GM12878 (cell line): ENCODE measurements at regions not wholly inside any gene's neighbourhood (a gene's known extent, or its start where the extent isn't known, plus 50 kb on each side); places are given as distances from the start of the nearest gene placed in this dataset.

Experiments used
- ATAC-seq: fragments of 200-7000 bp; cut with Tn5 transposase; 3 replicates; pipeline ENCODE4 v1.9.1; 2020; ENCODE audit warnings: mild to moderate bottlenecking, moderate library complexity
- BruUV-seq: library from RNA; stranded (reverse); fragments of 400-500 nt; replicated peaks from 2 replicates; lab custom pipeline; 2021; lab: Mats Ljungman, UMichigan
- CTCF ChIA-PET: fragments of 300-600 bp; sonication (Branson Sonifier 250); formaldehyde crosslinking; extraction: SDS; loops from one replicate; lab custom pipeline; 2021; ENCODE audit warnings: inconsistent platforms; lab: Yijun Ruan, JAX
- POLR2A ChIA-PET: fragments of 350-600 bp; formaldehyde crosslinking; extraction: SDS; loops from one replicate; lab custom pipeline; 2021; ENCODE audit warnings: inconsistent platforms; lab: Charles Lee
- RAD21 ChIA-PET: fragments of 300-600 bp; sonication (Branson Sonifier 250); formaldehyde crosslinking; loops from one replicate; lab custom pipeline; 2023; ENCODE audit warnings: antibody characterized with exemption; ENCODE audit not compliant: unreplicated experiment; lab: Charles Lee
- SMC1A ChIA-PET: fragments of 300-600 bp; sonication (Branson Sonifier 250); formaldehyde crosslinking; loops from one replicate; lab custom pipeline; 2023; ENCODE audit not compliant: unreplicated experiment, uncharacterized antibody; lab: Charles Lee
- DNase-seq: peaks from one replicate; pipeline ENCODE4 v3.0.0-alpha.2; 2011; ENCODE audit warnings: low read depth, low spot score
- FAIRE-seq: peaks from 3 replicates; lab custom pipeline; 2011; peaks lifted over from hg19 to GRCh38; lab: Jason Lieb, UNC
- H2AFZ ChIP-seq: 2 replicates; pipeline ENCODE4 v1.6.0; 2011; ENCODE audit warnings: low read depth, low read length, control low read depth; ENCODE audit not compliant: control insufficient read depth
- H3K27ac ChIP-seq: 2 replicates; pipeline ENCODE4 v1.5.1; 2011; ENCODE audit warnings: control low read depth; ENCODE audit not compliant: control insufficient read depth, insufficient read depth
- H3K27me3 ChIP-seq, 2 experiments: replicated peaks in 1 of 2; 2 replicates each; pipeline versions ENCODE4 v1.6.0 to v1.6.1; 2011; ENCODE audit warnings: low read length in 1 of 2; ENCODE audit not compliant: control insufficient read depth in 2 of 2, insufficient read depth in 2 of 2
- H3K36me3 ChIP-seq, 2 experiments: 2 replicates each; pipeline ENCODE4 v1.5.1; 2011; ENCODE audit warnings: low read length in 1 of 2; ENCODE audit not compliant: control insufficient read depth in 2 of 2, insufficient read depth in 2 of 2
- H3K4me1 ChIP-seq: 2 replicates; pipeline ENCODE4 v1.6.1; 2011; ENCODE audit warnings: mild to moderate bottlenecking, low read length, moderate library complexity, mixed read lengths; ENCODE audit not compliant: control insufficient read depth, insufficient read depth
- H3K4me2 ChIP-seq: 2 replicates; pipeline ENCODE4 v1.6.0; 2011; ENCODE audit warnings: control low read depth; ENCODE audit not compliant: control insufficient read depth, insufficient read depth
- H3K4me3 ChIP-seq: fragments of 200-600 bp; sonication (generic); 2 replicates; pipeline ENCODE4 v1.5.1; 2016
- H3K79me2 ChIP-seq: 2 replicates; pipeline ENCODE4 v1.6.0; 2011; ENCODE audit warnings: low read length; ENCODE audit not compliant: control insufficient read depth, insufficient read depth
- H3K9ac ChIP-seq: 2 replicates; pipeline ENCODE4 v1.8.0; 2011; ENCODE audit warnings: low read length, control low read depth, mixed read lengths; ENCODE audit not compliant: control insufficient read depth, insufficient read depth
- H3K9me3 ChIP-seq: replicated peaks from 3 replicates; pipeline ENCODE4 v1.5.1; 2011; ENCODE audit warnings: mild to moderate bottlenecking, low read length; ENCODE audit not compliant: control insufficient read depth, insufficient read depth
- H4K20me1 ChIP-seq: 2 replicates; pipeline ENCODE4 v1.6.0; 2011; ENCODE audit not compliant: control insufficient read depth, insufficient read depth
- FOXK2 ChIP-seq: fragments of 450-650 bp; IDR thresholded peaks from 2 replicates; pipeline ENCODE4 v1.6.1; 2017; ENCODE audit warnings: mild to moderate bottlenecking, moderate library complexity
- KAT2A ChIP-seq: conservative IDR thresholded peaks from 2 replicates; pipeline ENCODE4 v1.6.1; 2011; ENCODE audit warnings: low read depth, low read length; ENCODE audit not compliant: control insufficient read depth
- MYC ChIP-seq: IDR thresholded peaks from 2 replicates; pipeline ENCODE4 v1.6.1; 2011; ENCODE audit warnings: mild to moderate bottlenecking, low read length, moderate library complexity, inconsistent platforms; ENCODE audit not compliant: insufficient read depth, insufficient replicate concordance, insufficient read length, severe bottlenecking
- NFYA ChIP-seq: IDR thresholded peaks from 2 replicates; pipeline ENCODE4 v1.6.1; 2011; ENCODE audit warnings: low read depth, mild to moderate bottlenecking, low read length, improper control_type of control experiment, borderline replicate concordance
- SREBF2 ChIP-seq: IDR thresholded peaks from 2 replicates; pipeline ENCODE4 v1.6.1; 2012; ENCODE audit warnings: mild to moderate bottlenecking, low read length
- in situ Hi-C: fragments of 300-500 bp; cut with MboI; formaldehyde crosslinking; loops from 9 replicates; pipeline ENCODE4 v1.14.3; 2018; ENCODE audit warnings: mixed read lengths
- intact Hi-C: fragments of 100-400 bp; cut with micrococcal nuclease; formaldehyde crosslinking; loops from one replicate; pipeline ENCODE4 v1.14.2; 2022; ENCODE audit not compliant: unreplicated experiment
- TF ChIP-seq, protein P1 (sequence below): IDR thresholded peaks from 2 replicates; pipeline ENCODE4 v1.6.1; 2012; ENCODE audit warnings: low read depth, low read length, improper control_type of control experiment
- TF ChIP-seq, protein P2 (sequence below): fragments of 450-650 bp; IDR thresholded peaks from 2 replicates; pipeline ENCODE4 v1.6.1; 2016; ENCODE audit warnings: mild to moderate bottlenecking
- TF ChIP-seq, protein P3 (sequence below): fragments of 450-650 bp; formaldehyde crosslinking; IDR thresholded peaks from 2 replicates; pipeline ENCODE4 v1.4.0; 2020; ENCODE audit warnings: mild to moderate bottlenecking, moderate library complexity

DNA sequence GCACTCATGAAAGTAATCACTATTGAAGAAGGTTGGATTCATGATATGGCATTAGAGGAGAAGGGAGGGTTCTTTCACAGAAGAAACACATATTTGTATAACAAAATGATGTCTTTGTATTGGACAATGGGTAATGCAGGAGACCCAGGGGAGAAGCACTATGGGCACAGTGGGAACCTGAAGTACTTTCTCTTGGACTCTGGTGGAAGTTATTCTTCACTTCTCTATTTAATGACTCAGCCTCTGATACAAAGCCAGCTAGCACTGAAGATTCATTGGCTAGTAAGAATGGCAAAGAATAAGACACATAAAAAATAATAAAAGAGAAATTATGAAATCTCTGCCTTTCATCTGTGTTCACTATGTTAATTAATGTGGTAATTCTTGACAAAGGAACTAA is 149.9 kb upstream of the PRR16 start:
- Histone ChIP-seq H3K9ac (no peak overlapping the region), H3K36me3 (no peaks in the 10 kb centered on the region), H3K4me2 (no peak overlapping the region), H3K4me1 (no peaks in the 10 kb centered on the region), H3K9me3 (no peaks in the 10 kb centered on the region), H2AFZ (no peak overlapping the region), H3K79me2 (no peaks in the 10 kb centered on the region), H3K27ac (no peak overlapping the region), H3K27me3 (no peaks in the 10 kb centered on the region), H4K20me1 (no peaks in the 10 kb centered on the region), H3K4me3 (no peak overlapping the region)
- CTCF ChIA-PET: no interaction called here
- ATAC-seq (no peak), FAIRE-seq (no peak), DNase-seq (no peak)
- POLR2A ChIA-PET: no interaction called here
- SMC1A ChIA-PET: no interaction called here
- BruUV-seq: no TSS peak
- intact Hi-C loops (no loop called here), in situ Hi-C loops (no loop called here)
- TF ChIP-seq, protein P1, sequence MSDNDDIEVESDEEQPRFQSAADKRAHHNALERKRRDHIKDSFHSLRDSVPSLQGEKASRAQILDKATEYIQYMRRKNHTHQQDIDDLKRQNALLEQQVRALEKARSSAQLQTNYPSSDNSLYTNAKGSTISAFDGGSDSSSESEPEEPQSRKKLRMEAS: no peak
- TF ChIP-seq, protein P2, sequence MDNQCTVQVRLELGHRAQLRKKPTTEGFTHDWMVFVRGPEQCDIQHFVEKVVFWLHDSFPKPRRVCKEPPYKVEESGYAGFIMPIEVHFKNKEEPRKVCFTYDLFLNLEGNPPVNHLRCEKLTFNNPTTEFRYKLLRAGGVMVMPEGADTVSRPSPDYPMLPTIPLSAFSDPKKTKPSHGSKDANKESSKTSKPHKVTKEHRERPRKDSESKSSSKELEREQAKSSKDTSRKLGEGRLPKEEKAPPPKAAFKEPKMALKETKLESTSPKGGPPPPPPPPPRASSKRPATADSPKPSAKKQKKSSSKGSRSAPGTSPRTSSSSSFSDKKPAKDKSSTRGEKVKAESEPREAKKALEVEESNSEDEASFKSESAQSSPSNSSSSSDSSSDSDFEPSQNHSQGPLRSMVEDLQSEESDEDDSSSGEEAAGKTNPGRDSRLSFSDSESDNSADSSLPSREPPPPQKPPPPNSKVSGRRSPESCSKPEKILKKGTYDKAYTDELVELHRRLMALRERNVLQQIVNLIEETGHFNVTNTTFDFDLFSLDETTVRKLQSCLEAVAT: no peak
- TF ChIP-seq SREBF2: no peak
- TF ChIP-seq, protein P3, sequence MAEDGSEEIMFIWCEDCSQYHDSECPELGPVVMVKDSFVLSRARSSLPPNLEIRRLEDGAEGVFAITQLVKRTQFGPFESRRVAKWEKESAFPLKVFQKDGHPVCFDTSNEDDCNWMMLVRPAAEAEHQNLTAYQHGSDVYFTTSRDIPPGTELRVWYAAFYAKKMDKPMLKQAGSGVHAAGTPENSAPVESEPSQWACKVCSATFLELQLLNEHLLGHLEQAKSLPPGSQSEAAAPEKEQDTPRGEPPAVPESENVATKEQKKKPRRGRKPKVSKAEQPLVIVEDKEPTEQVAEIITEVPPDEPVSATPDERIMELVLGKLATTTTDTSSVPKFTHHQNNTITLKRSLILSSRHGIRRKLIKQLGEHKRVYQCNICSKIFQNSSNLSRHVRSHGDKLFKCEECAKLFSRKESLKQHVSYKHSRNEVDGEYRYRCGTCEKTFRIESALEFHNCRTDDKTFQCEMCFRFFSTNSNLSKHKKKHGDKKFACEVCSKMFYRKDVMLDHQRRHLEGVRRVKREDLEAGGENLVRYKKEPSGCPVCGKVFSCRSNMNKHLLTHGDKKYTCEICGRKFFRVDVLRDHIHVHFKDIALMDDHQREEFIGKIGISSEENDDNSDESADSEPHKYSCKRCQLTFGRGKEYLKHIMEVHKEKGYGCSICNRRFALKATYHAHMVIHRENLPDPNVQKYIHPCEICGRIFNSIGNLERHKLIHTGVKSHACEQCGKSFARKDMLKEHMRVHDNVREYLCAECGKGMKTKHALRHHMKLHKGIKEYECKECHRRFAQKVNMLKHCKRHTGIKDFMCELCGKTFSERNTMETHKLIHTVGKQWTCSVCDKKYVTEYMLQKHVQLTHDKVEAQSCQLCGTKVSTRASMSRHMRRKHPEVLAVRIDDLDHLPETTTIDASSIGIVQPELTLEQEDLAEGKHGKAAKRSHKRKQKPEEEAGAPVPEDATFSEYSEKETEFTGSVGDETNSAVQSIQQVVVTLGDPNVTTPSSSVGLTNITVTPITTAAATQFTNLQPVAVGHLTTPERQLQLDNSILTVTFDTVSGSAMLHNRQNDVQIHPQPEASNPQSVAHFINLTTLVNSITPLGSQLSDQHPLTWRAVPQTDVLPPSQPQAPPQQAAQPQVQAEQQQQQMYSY: no peak
- TF ChIP-seq KAT2A: no peak
- TF ChIP-seq NFYA: no peak
- TF ChIP-seq MYC: no peak
- no peak for TF ChIP-seq FOXK2
- RAD21 ChIA-PET: no interaction called here
